ENCODE measurements at regions not wholly inside any gene's neighbourhood (a gene's known extent, or its start where the extent isn't known, plus 50 kb on each side); places are given as distances from the start of the nearest gene placed in this dataset.
"Not testable (repeated sequence)": the region's sequence is repeated elsewhere in the genome, so short reads cannot be mapped to it uniquely, and the experiment has no call there.

DNA sequence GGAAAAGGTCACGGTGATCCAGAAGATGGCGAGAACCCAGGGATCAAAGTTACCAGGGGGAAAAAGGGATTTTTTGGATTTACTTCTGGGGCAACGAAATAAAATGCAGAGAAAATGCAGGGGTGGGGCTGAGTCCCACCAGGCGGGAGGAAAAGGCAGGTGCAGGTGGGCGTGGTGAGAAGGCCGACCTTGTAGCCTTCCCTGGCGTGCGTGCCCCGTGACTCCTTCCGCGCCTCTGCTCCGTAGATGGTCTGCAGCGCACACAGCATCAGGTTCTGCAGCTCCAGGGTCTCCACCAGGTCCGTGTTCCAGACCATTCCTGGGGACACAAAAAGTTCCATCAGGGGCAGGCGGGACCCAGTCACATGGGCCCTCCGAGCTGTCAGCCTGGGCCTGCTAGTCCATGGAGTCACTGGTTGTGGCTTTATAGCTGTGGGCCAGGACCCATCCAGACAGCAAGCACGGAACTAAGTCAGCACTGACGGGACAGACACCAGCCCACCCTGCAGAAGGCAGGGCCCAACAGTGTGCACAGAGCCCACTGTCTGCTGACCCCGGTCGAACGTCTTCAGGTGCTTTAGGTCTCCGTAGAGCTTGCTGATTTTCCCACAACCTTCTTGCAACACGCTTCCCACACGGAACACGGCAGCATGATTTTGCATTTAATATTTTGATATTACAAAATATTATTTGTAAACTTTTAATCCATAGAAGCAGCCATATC is 52.4 kb upstream of the LPCAT1 start:
- H3K4me1 ChIP-seq (ENCODE audit: low read depth); H3K27ac ChIP-seq; DNase-seq (ENCODE audit: low read depth in 1 of 2, low spot score in 1 of 2); H3K4me3 ChIP-seq; H3K9me3 ChIP-seq (ENCODE audit: low read depth); H3K27me3 ChIP-seq: not testable (repeated sequence)
- H3K36me3 ChIP-seq, result peaks cover 12% of the 10 kb centered on the region

DNA sequence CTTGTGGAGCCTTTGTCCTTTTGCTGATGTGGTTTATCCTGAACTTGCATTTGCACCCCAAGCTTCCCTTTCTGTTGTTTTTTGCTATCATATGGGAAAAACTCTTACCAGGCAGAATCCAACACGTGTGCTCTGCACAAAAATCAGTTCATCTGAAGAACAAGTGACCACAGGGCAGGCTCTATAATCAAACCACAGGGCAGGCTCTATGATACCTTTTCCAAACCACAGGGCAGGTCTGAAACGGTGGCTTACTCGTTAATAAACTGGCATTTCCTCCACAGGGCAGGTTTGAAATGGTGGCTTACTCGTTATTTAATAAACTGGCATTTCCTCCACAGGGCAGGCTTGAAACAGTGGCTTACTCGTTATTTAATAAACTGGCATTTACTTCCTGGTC is 51.7 kb upstream of the LPCAT1 start:
- not testable (repeated sequence) for H3K4me3 ChIP-seq; H3K4me1 ChIP-seq (ENCODE audit: low read depth); H3K27ac ChIP-seq; H3K27me3 ChIP-seq; DNase-seq (ENCODE audit: low read depth in 1 of 2, low spot score in 1 of 2); H3K9me3 ChIP-seq (ENCODE audit: low read depth)
- peaks cover 12% of the 10 kb centered on the region for H3K36me3 ChIP-seq

DNA sequence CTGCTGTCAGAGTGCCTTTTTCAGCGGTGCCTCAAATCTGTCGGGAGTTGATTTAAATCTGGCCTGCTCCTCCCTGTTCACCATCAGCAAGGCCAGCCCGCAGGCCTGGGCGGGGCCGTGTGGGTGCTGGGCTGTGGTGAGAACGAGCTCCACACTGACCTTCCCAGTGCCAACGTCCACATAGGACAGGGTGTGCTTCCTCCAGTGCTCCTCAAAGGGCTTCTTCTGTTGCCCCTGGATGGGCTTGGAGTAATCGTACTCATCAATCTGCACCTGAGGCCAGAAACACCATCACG is 50.2 kb upstream of the LPCAT1 start:
- DNase-seq (ENCODE audit: low read depth in 1 of 2, low spot score in 1 of 2); H3K9me3 ChIP-seq (ENCODE audit: low read depth); H3K27me3 ChIP-seq; H3K4me1 ChIP-seq (ENCODE audit: low read depth); H3K27ac ChIP-seq; H3K36me3 ChIP-seq; H3K4me3 ChIP-seq: not testable (repeated sequence)

DNA sequence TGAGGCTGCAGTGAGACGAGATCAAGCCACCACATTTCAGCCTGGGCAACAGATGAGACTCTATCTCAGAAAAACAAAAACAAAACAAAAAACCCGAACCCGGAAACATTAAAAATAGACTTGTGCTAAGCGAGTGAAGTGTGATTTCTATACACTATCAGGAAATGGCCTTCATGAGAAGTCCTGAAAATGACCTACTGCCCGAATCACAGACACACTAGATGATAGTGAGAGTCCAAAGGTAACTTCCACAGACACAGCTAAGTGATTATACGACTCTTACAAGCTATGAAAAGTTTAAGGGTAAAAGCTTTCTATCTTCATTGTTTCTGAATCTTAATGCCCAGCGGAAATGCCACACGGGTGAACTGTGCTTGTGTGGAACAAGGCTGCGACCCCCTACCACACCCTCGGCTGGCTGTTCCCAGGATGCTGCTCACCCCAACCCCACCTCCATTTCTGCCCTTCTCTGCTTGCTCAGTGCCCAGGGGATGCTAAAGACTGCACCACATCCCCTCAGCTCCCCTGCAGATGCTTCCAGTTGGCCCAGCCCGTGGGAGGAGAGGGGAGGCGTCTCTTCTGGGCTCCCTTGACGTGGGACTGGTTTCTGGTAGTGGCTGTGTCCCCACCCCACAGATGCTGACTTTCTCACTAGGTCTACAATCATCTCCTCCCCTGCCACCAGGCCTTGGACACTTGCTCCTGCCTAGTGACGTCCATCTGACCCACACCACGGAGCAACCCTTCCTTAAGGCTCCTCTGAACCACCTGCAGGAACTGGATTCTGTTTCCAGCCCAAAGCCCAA is 49.7 kb upstream of the LPCAT1 start:
- H3K36me3 ChIP-seq; H3K4me1 ChIP-seq (ENCODE audit: low read depth); H3K9me3 ChIP-seq (ENCODE audit: low read depth); DNase-seq (ENCODE audit: low read depth in 1 of 2, low spot score in 1 of 2); H3K27ac ChIP-seq; H3K4me3 ChIP-seq; H3K27me3 ChIP-seq: not testable (repeated sequence)

Data from cardiac muscle cell (in vitro differentiated cells and primary cell).